ENCODE measurements at regions not wholly inside any gene's neighbourhood (a gene's known extent, or its start where the extent isn't known, plus 50 kb on each side); places are given as distances from the start of the nearest gene placed in this dataset.

DNA sequence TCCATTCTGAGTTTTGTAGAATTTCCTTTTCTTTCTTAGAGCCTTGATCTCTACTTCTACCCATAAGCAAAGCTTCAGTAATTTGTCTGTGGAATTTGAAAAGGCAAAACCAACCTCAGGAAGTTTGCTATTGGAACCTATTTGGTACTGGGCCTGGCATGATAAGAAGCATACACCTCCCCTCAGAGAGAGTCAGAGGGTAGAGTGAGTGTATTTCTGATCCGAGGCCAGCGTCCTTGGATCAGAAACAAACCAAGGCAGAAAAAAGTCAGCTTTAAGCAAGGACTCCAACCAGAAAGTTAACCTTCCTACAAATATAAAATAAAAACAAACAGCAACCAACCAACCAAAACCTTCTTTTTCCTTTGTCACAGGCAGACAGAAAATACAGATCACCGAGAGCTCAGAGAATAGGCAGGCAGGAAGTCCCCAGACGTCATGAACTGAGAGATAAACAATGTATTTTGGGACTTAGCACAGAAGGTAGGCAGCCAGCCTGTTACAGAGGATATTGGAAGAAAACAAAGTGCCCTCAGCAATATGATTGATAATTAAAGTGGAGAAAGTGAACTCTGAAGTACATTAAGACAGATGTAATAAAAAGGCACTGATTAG is 141.5 kb downstream of the NEDD1 start:
- TF ChIP-seq, protein P1, sequence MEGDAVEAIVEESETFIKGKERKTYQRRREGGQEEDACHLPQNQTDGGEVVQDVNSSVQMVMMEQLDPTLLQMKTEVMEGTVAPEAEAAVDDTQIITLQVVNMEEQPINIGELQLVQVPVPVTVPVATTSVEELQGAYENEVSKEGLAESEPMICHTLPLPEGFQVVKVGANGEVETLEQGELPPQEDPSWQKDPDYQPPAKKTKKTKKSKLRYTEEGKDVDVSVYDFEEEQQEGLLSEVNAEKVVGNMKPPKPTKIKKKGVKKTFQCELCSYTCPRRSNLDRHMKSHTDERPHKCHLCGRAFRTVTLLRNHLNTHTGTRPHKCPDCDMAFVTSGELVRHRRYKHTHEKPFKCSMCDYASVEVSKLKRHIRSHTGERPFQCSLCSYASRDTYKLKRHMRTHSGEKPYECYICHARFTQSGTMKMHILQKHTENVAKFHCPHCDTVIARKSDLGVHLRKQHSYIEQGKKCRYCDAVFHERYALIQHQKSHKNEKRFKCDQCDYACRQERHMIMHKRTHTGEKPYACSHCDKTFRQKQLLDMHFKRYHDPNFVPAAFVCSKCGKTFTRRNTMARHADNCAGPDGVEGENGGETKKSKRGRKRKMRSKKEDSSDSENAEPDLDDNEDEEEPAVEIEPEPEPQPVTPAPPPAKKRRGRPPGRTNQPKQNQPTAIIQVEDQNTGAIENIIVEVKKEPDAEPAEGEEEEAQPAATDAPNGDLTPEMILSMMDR (conservative IDR thresholded peaks at IDR 0.05; ENCODE audit: low read depth, low read length): no peak
- no peak overlapping the region for H3K27ac ChIP-seq
- no peaks in the 10 kb centered on the region for H3K36me3 ChIP-seq (ENCODE audit: insufficient read depth)
- no peak overlapping the region for H3K4me3 ChIP-seq (IDR thresholded peaks at IDR 0.05; ENCODE audit: insufficient read depth, low read depth, low read length)
- H3K27me3 ChIP-seq (ENCODE audit: insufficient read depth, low read depth): no peaks in the 10 kb centered on the region
- H3K79me2 ChIP-seq (ENCODE audit: insufficient read depth, low read depth): no peaks in the 10 kb centered on the region
- H4K20me1 ChIP-seq (ENCODE audit: insufficient read depth): no peaks in the 10 kb centered on the region
- no peak overlapping the region for H2AFZ ChIP-seq (ENCODE audit: low read depth)
- no peak overlapping the region for H3K4me2 ChIP-seq
- H3K9ac ChIP-seq: no peak overlapping the region
- H3K4me1 ChIP-seq (ENCODE audit: low read depth, poor library complexity, severe bottlenecking): no peaks in the 10 kb centered on the region

DNA sequence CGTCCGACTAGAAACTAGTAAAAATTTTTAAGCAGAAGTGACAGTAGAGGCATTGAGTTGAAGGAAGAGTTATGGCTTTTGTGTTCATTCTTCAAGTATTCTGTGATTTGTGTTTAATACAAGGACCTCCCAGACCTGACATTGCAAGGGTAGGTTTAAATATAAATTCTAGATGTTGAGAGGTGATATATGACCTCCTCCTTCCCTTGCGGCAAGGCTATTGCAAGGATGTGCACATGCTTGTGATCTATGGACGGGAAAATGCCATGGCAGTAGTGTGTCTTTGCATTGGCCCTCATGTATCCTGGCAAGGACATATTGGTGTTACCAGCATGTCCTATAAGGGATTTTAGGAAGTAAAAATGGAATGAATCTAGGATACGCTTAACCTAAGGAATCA is 143.5 kb downstream of the NEDD1 start:
- Histone ChIP-seq H3K9ac (no peak overlapping the region), H2AFZ (ENCODE audit: low read depth) (no peak overlapping the region), H3K4me1 (ENCODE audit: low read depth, poor library complexity, severe bottlenecking) (no peaks in the 10 kb centered on the region), H3K4me3 (IDR thresholded peaks at IDR 0.05; ENCODE audit: insufficient read depth, low read depth, low read length) (no peak overlapping the region), H3K79me2 (ENCODE audit: insufficient read depth, low read depth) (no peaks in the 10 kb centered on the region), H3K27ac (no peak overlapping the region), H3K4me2 (no peak overlapping the region), H3K27me3 (ENCODE audit: insufficient read depth, low read depth) (no peaks in the 10 kb centered on the region), H3K36me3 (ENCODE audit: insufficient read depth) (no peaks in the 10 kb centered on the region), H4K20me1 (ENCODE audit: insufficient read depth) (no peaks in the 10 kb centered on the region)
- TF ChIP-seq, protein P1 (conservative IDR thresholded peaks at IDR 0.05; ENCODE audit: low read depth, low read length): no peak

DNA sequence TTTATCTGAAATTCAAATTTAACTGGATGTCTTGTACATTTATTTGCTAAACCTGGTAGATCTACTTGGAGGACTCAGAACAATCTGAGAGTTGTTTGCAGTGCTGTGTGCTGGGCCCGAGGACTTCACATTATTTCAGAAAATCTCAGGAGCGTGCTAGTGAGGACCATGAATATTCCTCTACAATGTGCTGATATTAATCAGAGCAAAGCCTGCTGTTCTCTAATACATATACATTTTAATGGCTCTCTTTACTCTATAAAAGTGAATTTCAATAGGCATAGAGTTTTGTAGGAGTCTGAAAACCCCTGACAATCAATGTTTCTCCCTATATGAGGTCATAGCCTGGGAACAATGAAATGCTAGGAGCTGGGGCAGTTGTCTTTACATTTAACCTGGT is 144.3 kb downstream of the NEDD1 start:
- H3K79me2 ChIP-seq (ENCODE audit: insufficient read depth, low read depth): no peaks in the 10 kb centered on the region
- no peaks in the 10 kb centered on the region for H3K27me3 ChIP-seq (ENCODE audit: insufficient read depth, low read depth)
- TF ChIP-seq, protein P1 (conservative IDR thresholded peaks at IDR 0.05; ENCODE audit: low read depth, low read length): no peak
- H3K4me1 ChIP-seq (ENCODE audit: low read depth, poor library complexity, severe bottlenecking): no peaks in the 10 kb centered on the region
- no peak overlapping the region for H3K4me2 ChIP-seq
- no peak overlapping the region for H3K9ac ChIP-seq
- H4K20me1 ChIP-seq (ENCODE audit: insufficient read depth): no peaks in the 10 kb centered on the region
- H3K36me3 ChIP-seq (ENCODE audit: insufficient read depth): no peaks in the 10 kb centered on the region
- H3K4me3 ChIP-seq (IDR thresholded peaks at IDR 0.05; ENCODE audit: insufficient read depth, low read depth, low read length): no peak overlapping the region
- H2AFZ ChIP-seq (ENCODE audit: low read depth): no peak overlapping the region
- H3K27ac ChIP-seq: no peak overlapping the region

DNA sequence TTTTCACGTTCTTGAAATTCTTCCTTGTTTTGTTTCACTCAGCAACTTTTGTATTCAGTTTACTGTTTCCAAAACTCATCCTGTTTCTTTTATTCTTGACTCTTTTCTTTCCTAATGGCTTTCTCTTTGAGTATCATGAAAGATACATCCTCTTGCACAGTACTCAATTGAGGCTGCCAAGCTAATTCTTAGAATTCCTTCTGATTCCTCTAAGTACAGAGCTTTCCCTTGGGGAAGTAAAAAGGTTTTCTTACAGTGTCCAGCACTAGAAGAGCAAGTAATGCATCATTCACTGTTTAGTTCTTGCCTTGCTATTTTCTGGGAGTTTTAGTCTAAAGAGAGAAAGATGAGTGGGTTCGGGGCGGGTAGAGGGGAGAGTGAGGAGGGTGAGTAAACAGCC is 154.1 kb downstream of the NEDD1 start:
- Histone ChIP-seq H2AFZ (ENCODE audit: low read depth) (no peak overlapping the region), H4K20me1 (ENCODE audit: insufficient read depth) (no peaks in the 10 kb centered on the region), H3K4me1 (ENCODE audit: low read depth, poor library complexity, severe bottlenecking) (no peaks in the 10 kb centered on the region), H3K9ac (no peak overlapping the region), H3K27me3 (ENCODE audit: insufficient read depth, low read depth) (no peaks in the 10 kb centered on the region), H3K27ac (no peak overlapping the region), H3K4me3 (IDR thresholded peaks at IDR 0.05; ENCODE audit: insufficient read depth, low read depth, low read length) (no peak overlapping the region), H3K36me3 (ENCODE audit: insufficient read depth) (no peaks in the 10 kb centered on the region), H3K4me2 (no peak overlapping the region), H3K79me2 (ENCODE audit: insufficient read depth, low read depth) (no peaks in the 10 kb centered on the region)
- TF ChIP-seq, protein P1 (conservative IDR thresholded peaks at IDR 0.05; ENCODE audit: low read depth, low read length): no peak
